NCI-H345 treated with DMSO at 0.1 percent for 48 hours (cell line): ENCODE measurements at regions not wholly inside any gene's neighbourhood (a gene's known extent, or its start where the extent isn't known, plus 50 kb on each side); places are given as distances from the start of the nearest gene placed in this dataset.
"Not testable (repeated sequence)": the region's sequence is repeated elsewhere in the genome, so short reads cannot be mapped to it uniquely, and the experiment has no call there.

Source experiments
- DNase-seq: peaks from one replicate; lab custom pipeline; 2025; ENCODE audit not compliant: unreplicated experiment; lab: John Stamatoyannopoulos, UW

GRCh38 chr12:124386661-124387527, 92.0 kb downstream of the RFLNA start:
- DNase-seq, result no peak

- no peak for DNase-seq
Measured at GRCh38 chr12:124386059-124386458, 91.2 kb downstream of the RFLNA start.

GRCh38 chr12:124385219-124385969, 90.5 kb downstream of the RFLNA start:
- no peak for DNase-seq

- no peak for DNase-seq
Measured at GRCh38 chr12:124384299-124384894, 89.5 kb downstream of the RFLNA start.

- no peak for DNase-seq
Measured at GRCh38 chr12:124383028-124383427, 88.1 kb downstream of the RFLNA start.

- DNase-seq, result no peak
Measured at GRCh38 chr12:124381456-124382296, 86.8 kb downstream of the RFLNA start.

GRCh38 chr12:124380796-124381455, 86.0 kb downstream of the RFLNA start:
- DNase-seq, result no peak

GRCh38 chr12:124379938-124380754, 85.3 kb downstream of the RFLNA start:
- DNase-seq, result no peak

GRCh38 chr12:124379379-124379937, 84.6 kb downstream of the RFLNA start:
- DNase-seq, result no peak

- no peak for DNase-seq
Measured at GRCh38 chr12:124378926-124379325, 84.0 kb downstream of the RFLNA start.

GRCh38 chr12:124377981-124378509, 83.2 kb downstream of the RFLNA start:
- no peak for DNase-seq

GRCh38 chr12:124376435-124376834, 81.5 kb downstream of the RFLNA start:
- DNase-seq, result no peak

- no peak for DNase-seq
Measured at GRCh38 chr12:124375789-124376175, 80.9 kb downstream of the RFLNA start.

- no peak for DNase-seq
Measured at GRCh38 chr12:124375141-124375788, 80.4 kb downstream of the RFLNA start.

GRCh38 chr12:124374567-124374966, 79.7 kb downstream of the RFLNA start:
- no peak for DNase-seq

GRCh38 chr12:124374147-124374546, 79.3 kb downstream of the RFLNA start:
- no peak for DNase-seq

GRCh38 chr12:124373701-124374100, 78.8 kb downstream of the RFLNA start:
- DNase-seq, result not testable (repeated sequence)

- DNase-seq, result no peak
Measured at GRCh38 chr12:124372831-124373230, 77.9 kb downstream of the RFLNA start.
